SH-SY5Y (cell line): ENCODE measurements at regions not wholly inside any gene's neighbourhood (a gene's known extent, or its start where the extent isn't known, plus 50 kb on each side); places are given as distances from the start of the nearest gene placed in this dataset.

Experiments
- GATA2 ChIP-seq: IDR thresholded peaks from 2 replicates; pipeline ENCODE4 v1.6.1; 2011; ENCODE audit warnings: mild to moderate bottlenecking, low read depth, low read length
- GATA3 ChIP-seq: IDR thresholded peaks from 2 replicates; pipeline ENCODE4 v1.6.1; 2011; ENCODE audit warnings: low read depth, mild to moderate bottlenecking, low read length, moderate library complexity

DNA sequence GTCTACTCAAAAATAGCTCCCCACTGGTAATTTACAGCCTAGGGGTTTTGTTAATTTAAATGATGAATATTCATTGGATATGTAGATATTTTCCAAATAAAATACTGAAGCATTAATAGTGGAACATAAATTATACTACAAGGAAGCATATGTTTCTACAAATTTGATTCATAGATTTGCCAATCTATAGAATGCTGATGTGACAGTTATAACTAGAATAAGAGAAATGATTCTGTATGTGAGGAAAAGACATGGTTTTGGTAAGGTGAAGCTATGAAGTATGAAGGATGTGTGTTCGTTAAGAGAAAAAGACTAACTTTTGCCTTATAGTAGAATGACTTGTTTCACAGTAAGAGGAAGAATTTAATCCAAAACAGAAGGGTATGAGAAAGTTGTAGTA, 61.3 kb downstream of the IARS1 start:
- TF ChIP-seq GATA3 (no peak), GATA2 (no peak)
